Adipocyte (in vitro differentiated cells): ENCODE measurements at regions not wholly inside any gene's neighbourhood (a gene's known extent, or its start where the extent isn't known, plus 50 kb on each side); places are given as distances from the start of the nearest gene placed in this dataset.

ENCODE experiments used
- DNase-seq: peaks from one replicate; pipeline ENCODE4 v3.0.0-alpha.2; 2015; ENCODE audit warnings: low read depth
- H3K27me3 ChIP-seq: replicated peaks from 2 replicates; pipeline ENCODE4 v1.7.0; 2013; ENCODE audit warnings: mild to moderate bottlenecking, low read length, moderate library complexity; ENCODE audit not compliant: control insufficient read depth, insufficient read depth
- H3K36me3 ChIP-seq: 2 replicates; pipeline ENCODE4 v1.7.0; 2013; ENCODE audit warnings: low read length, mild to moderate bottlenecking, moderate library complexity; ENCODE audit not compliant: control insufficient read depth, insufficient read depth, severe bottlenecking
- H3K4me1 ChIP-seq: 2 replicates; pipeline ENCODE4 v1.7.0; 2013; ENCODE audit warnings: mild to moderate bottlenecking, low read length, moderate library complexity; ENCODE audit not compliant: control insufficient read depth, insufficient read depth
- H3K4me3 ChIP-seq: 2 replicates; pipeline ENCODE4 v1.7.0; 2013; ENCODE audit warnings: mild to moderate bottlenecking, low read length, moderate library complexity
- H3K9ac ChIP-seq: 2 replicates; pipeline ENCODE4 v1.7.0; 2013; ENCODE audit warnings: mild to moderate bottlenecking, low read length, moderate library complexity
- H3K9me3 ChIP-seq: 2 replicates; pipeline ENCODE4 v1.7.0; 2013; ENCODE audit warnings: mild to moderate bottlenecking, low read length, moderate library complexity; ENCODE audit not compliant: control insufficient read depth

GRCh38 chr14:87102811-87103378 lies 890.1 kb downstream of the GALC start:
- peaks cover 5% of the 10 kb centered on the region for H3K4me1 ChIP-seq
- no peak for DNase-seq
- H3K36me3 ChIP-seq, result no peaks in the 10 kb centered on the region
- H3K27me3 ChIP-seq, result no peaks in the 10 kb centered on the region
- H3K9me3 ChIP-seq, result no peaks in the 10 kb centered on the region
- no peak overlapping the region for H3K4me3 ChIP-seq
- H3K9ac ChIP-seq, result no peak overlapping the region

DNA sequence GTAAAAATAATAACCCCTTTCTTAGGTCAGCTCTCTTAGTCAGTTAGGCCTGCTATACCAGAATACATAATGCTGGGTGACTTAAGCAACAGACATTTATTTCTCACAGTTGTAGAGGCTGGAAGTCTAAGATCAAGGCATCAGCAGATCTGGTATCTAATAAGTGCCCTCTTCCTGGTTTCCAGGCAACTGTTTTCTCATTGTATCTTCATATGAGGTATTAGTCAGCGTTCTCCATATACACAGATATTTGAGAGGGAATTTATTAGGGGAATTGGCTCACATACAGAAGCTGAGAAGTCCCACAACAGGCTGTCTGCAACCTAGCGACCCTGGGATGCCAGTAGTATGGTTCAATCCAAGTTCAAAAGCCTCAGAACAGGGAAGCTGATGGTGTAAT lies 896.0 kb downstream of the GALC start:
- no peaks in the 10 kb centered on the region for H3K27me3 ChIP-seq
- no peak for DNase-seq
- no peaks in the 10 kb centered on the region for H3K36me3 ChIP-seq
- no peaks in the 10 kb centered on the region for H3K9me3 ChIP-seq
- H3K4me1 ChIP-seq, result no peaks in the 10 kb centered on the region
- H3K4me3 ChIP-seq, result no peak overlapping the region
- no peak overlapping the region for H3K9ac ChIP-seq

GRCh38 chr14:87094913-87095312 lies 898.1 kb downstream of the GALC start:
- no peaks in the 10 kb centered on the region for H3K9me3 ChIP-seq
- H3K4me3 ChIP-seq, result no peak overlapping the region
- DNase-seq, result no peak
- no peak overlapping the region for H3K9ac ChIP-seq
- no peaks in the 10 kb centered on the region for H3K36me3 ChIP-seq
- H3K4me1 ChIP-seq, result no peaks in the 10 kb centered on the region
- H3K27me3 ChIP-seq, result no peaks in the 10 kb centered on the region

DNA sequence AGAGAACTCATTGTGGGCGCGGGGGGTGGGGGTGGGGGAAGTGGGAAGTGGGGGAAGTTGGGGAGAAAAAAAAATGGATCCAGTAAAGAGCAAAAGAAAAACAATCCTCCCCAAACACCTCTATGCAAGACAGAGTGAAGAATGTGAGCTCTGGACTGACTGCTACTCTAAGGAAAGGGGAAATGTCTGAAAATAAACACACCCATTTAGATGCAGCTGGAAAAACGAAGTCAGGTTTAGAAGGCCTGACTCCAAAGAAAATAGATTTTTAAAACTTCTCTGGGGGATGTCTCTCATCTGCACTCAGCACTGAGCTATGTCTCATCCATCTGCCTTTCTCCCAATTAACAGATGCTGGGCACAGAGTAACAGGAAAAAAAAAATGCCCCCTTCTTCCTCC lies 904.4 kb downstream of the GALC start:
- Histone ChIP-seq H3K4me3 (no peak overlapping the region), H3K4me1 (no peaks in the 10 kb centered on the region), H3K36me3 (no peaks in the 10 kb centered on the region), H3K27me3 (no peaks in the 10 kb centered on the region), H3K9me3 (no peaks in the 10 kb centered on the region), H3K9ac (no peak overlapping the region)
- no peak for DNase-seq

- H3K9me3 ChIP-seq, result no peaks in the 10 kb centered on the region
- DNase-seq, result no peak
- H3K27me3 ChIP-seq, result no peaks in the 10 kb centered on the region
- H3K9ac ChIP-seq, result no peak overlapping the region
- no peaks in the 10 kb centered on the region for H3K4me1 ChIP-seq
- H3K4me3 ChIP-seq, result no peak overlapping the region
- no peaks in the 10 kb centered on the region for H3K36me3 ChIP-seq
Observed at GRCh38 chr14:87087881-87088280, 905.1 kb downstream of the GALC start.

GRCh38 chr14:87084908-87085307 lies 908.1 kb downstream of the GALC start:
- Histone ChIP-seq H3K27me3 (no peaks in the 10 kb centered on the region), H3K4me1 (no peaks in the 10 kb centered on the region), H3K9ac (no peak overlapping the region), H3K9me3 (no peaks in the 10 kb centered on the region), H3K36me3 (no peaks in the 10 kb centered on the region), H3K4me3 (no peak overlapping the region)
- DNase-seq, result no peak

DNA sequence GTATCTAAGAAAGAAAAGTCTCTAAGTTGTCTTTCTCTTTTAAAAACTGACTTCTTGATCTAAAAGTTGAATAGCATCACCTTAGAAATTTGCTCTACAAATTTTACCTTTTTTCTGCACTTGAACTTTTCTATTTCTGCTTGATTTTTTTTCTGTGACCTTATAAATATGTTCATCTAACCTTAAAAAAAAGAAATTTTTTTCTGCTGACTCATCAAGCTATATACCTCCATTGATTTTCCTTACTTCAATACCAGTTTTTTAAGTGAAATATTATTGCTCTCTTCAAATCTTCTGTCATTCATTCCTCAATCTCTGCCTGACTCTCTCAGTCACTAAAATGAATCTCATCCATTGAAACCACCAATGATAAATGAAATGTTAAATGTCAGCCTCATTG lies 910.1 kb downstream of the GALC start:
- DNase-seq, result no peak
- peaks cover 13% of the 10 kb centered on the region for H3K4me1 ChIP-seq
- H3K27me3 ChIP-seq, result no peaks in the 10 kb centered on the region
- no peak overlapping the region for H3K4me3 ChIP-seq
- no peaks in the 10 kb centered on the region for H3K36me3 ChIP-seq
- H3K9me3 ChIP-seq, result no peaks in the 10 kb centered on the region
- H3K9ac ChIP-seq, result no peak overlapping the region

- DNase-seq, result no peak
- Histone ChIP-seq H3K36me3 (no peaks in the 10 kb centered on the region), H3K9ac (no peak overlapping the region), H3K4me3 (no peak overlapping the region), H3K4me1 (peaks cover 14% of the 10 kb centered on the region), H3K27me3 (no peaks in the 10 kb centered on the region), H3K9me3 (no peaks in the 10 kb centered on the region)
Observed at GRCh38 chr14:87081004-87081403, 912.0 kb downstream of the GALC start.

GRCh38 chr14:87080146-87080545 lies 912.8 kb downstream of the GALC start:
- Histone ChIP-seq H3K27me3 (no peaks in the 10 kb centered on the region), H3K36me3 (no peaks in the 10 kb centered on the region), H3K4me3 (no peak overlapping the region), H3K9me3 (no peaks in the 10 kb centered on the region), H3K9ac (no peak overlapping the region), H3K4me1 (peaks cover 14% of the 10 kb centered on the region)
- no peak for DNase-seq

DNA sequence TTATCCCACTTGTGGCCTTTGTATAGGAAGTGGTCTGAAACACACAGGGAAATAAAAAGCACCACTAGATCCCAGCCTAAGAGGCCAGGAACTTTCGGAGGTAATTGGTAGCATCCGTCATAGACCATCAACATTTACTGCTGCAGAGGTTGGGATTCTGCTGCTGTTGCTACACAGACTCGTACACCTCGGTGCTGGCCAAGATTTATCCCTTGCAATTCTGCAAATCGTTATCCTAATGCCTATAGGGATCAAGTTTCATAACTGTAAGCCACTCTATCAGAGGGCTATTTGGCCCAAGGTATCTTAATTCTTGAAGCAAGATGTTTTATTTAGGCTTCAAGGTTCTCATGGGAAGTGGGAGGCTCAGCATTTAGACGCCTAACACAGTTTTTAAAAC lies 913.6 kb downstream of the GALC start:
- Histone ChIP-seq H3K9me3 (no peaks in the 10 kb centered on the region), H3K36me3 (no peaks in the 10 kb centered on the region), H3K4me3 (no peak overlapping the region), H3K27me3 (no peaks in the 10 kb centered on the region), H3K4me1 (peaks cover 16% of the 10 kb centered on the region), H3K9ac (no peak overlapping the region)
- no peak for DNase-seq

DNA sequence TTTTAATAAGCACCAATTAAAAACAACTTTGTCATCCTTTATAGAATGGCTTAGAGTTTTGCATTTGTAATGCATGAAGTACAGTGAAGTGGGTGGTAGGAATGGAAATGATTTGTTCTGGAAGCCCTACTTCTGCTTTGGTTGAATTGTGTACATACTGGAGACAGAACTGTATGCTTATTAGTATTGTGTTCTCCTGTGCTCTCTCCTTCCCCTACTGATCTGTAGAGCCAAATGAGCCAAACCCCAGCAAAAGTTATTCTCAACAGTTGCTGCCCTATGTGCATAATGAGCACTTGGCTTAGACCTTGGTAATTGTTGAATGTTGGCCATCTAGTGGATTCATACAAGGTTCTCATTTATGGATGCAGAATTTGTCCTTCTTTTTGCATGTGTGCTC lies 916.1 kb downstream of the GALC start:
- DNase-seq, result no peak
- H3K27me3 ChIP-seq, result no peaks in the 10 kb centered on the region
- no peak overlapping the region for H3K4me3 ChIP-seq
- H3K9me3 ChIP-seq, result no peaks in the 10 kb centered on the region
- H3K4me1 ChIP-seq, result peaks cover 20% of the 10 kb centered on the region
- H3K36me3 ChIP-seq, result no peaks in the 10 kb centered on the region
- no peak overlapping the region for H3K9ac ChIP-seq

DNA sequence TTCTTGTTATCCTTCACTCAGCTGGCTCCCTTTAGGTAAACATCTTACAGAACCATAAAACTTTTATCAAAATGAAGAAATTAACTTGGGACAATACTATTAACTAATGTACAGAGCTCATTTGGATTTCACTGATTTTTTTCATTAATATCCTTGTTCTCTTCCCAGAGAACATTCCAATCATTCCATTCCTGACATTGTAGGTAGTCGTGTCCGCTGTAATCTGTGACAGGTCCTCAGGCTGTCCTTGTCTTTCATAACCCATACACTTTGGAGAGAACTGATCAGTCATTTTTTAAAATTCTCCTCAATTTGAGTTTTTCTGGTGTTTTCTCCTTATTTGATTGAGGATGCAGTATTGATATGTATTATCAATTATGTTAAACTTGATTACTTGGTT lies 916.8 kb downstream of the GALC start:
- Histone ChIP-seq H3K4me3 (no peak overlapping the region), H3K27me3 (no peaks in the 10 kb centered on the region), H3K4me1 (peaks cover 20% of the 10 kb centered on the region), H3K9ac (no peak overlapping the region), H3K36me3 (no peaks in the 10 kb centered on the region), H3K9me3 (no peaks in the 10 kb centered on the region)
- no peak for DNase-seq
